GM18858 (cell line): ENCODE measurements at regions not wholly inside any gene's neighbourhood (a gene's known extent, or its start where the extent isn't known, plus 50 kb on each side); places are given as distances from the start of the nearest gene placed in this dataset.
"Not testable (repeated sequence)": the region's sequence is repeated elsewhere in the genome, so short reads cannot be mapped to it uniquely, and the experiment has no call there.

Experiments used
- ATAC-seq: cut with Tn5 transposase; IDR thresholded peaks from one replicate; pipeline ENCODE4 v1.9.1; 2021; ENCODE audit not compliant: unreplicated experiment

DNA sequence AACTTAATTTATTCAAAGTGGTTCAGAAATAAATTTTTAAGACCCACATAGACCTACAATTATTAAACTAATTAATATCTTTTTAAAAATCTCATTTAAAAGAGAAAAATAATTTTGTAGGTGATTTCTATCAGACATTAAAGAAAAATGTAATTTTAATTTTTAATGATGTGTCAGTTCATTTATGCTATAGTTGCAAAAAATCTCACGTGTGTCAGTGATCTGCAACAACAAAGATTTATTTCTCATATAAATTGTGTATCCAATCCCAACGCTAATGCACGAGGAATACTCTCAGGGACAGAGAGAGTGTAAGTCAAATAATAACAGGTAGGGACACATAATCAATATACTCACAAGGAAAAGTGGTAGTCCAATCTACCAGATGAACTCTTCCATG is 456.6 kb upstream of the CCDC54 start:
- no peak for ATAC-seq

- ATAC-seq, result no peak
Measured at GRCh38 chr3:106929081-106929480, 448.2 kb upstream of the CCDC54 start.

DNA sequence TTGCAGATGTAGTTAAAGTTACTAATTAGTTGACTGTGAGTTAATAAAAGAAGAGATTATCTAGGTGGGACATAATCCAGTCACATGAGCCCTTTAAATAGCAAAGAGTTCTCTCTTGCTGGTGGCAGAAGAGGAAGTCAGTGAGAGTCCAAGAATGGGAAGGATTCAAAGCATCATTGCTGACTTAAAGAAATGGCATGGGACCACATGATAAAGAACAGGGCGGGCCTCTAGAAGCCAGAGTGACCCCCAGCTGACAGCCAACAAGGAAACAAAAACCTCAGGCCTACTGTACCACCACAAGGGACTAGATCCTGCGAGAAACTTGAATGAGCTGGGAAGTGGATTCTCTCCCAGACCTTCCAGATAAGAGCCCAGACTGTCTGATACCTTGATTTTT is 447.2 kb upstream of the CCDC54 start:
- no peak for ATAC-seq

- ATAC-seq, result no peak
Measured at GRCh38 chr3:106931904-106932303, 445.3 kb upstream of the CCDC54 start.

GRCh38 chr3:106936337-106936736 is 440.9 kb upstream of the CCDC54 start:
- ATAC-seq, result no peak

GRCh38 chr3:106942051-106942450 is 435.2 kb upstream of the CCDC54 start:
- no peak for ATAC-seq

- no peak for ATAC-seq
Measured at GRCh38 chr3:106943071-106943470, 434.2 kb upstream of the CCDC54 start.

- ATAC-seq, result no peak
Measured at GRCh38 chr3:106945435-106945834, 431.8 kb upstream of the CCDC54 start.

DNA sequence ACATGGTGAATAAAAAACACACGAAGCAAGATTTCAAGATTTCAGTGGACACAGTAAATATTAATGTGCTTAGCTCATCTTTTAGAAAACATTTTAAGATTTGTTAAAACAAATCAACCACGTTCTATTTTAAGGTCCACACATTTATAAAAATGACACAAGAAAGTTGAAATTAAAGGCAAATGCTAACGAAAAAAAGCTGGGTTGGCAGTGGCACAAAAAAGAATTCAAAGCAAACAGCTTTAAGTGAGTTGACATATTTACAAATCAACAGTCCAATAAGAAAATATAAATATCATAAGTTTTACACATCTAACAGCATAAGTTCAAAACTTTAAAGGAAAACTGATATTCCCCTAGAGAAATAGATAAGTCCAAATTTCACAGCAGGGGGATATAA is 430.4 kb upstream of the CCDC54 start:
- ATAC-seq, result no peak

DNA sequence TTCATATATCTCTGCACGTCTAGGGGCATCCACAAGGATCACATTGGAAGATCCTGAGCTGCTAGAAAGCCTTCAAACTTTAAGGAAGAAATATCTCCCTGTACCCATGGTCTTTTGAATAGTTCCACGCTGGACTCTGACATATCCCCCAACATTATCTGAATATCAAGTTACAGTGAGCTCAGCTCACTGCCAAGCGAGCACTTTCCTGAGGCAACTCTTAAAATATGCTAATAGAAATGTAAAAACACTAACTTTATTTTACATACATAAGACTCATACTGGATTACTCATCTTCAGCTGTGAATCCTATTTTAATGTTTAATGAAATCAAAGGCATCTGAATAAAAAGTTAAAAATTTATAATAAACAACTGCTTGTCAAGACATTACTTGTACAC is 420.2 kb upstream of the CCDC54 start:
- no peak for ATAC-seq

- no peak for ATAC-seq
Measured at GRCh38 chr3:106962993-106963392, 414.2 kb upstream of the CCDC54 start.

GRCh38 chr3:106963442-106963841 is 413.8 kb upstream of the CCDC54 start:
- no peak for ATAC-seq

GRCh38 chr3:106965307-106965706 is 411.9 kb upstream of the CCDC54 start:
- ATAC-seq, result no peak

- no peak for ATAC-seq
Measured at GRCh38 chr3:106969596-106969995, 407.6 kb upstream of the CCDC54 start.

DNA sequence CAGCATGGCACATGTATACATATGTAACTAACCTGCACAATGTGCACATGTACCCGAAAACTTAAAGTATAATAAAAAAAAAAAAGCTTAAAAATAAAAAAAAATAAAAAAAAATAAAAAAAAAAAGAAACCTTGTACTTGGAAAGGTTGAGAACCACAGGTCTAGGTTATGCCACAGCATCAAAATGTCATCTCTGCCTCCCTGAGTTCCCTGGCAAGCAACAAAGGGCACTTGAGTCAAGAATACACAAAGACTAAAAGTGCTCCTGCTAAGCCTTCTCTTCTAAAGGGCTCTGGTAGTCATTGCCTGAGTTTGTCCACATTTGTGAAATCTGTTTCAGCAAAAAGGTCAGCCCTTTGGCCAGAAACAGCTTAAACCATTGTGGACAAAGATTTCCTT is 395.8 kb upstream of the CCDC54 start:
- no peak for ATAC-seq

GRCh38 chr3:106985721-106986120 is 391.5 kb upstream of the CCDC54 start:
- no peak for ATAC-seq

- ATAC-seq, result not testable (repeated sequence)
Measured at GRCh38 chr3:106998841-106999682, 378.2 kb upstream of the CCDC54 start.

- no peak for ATAC-seq
Measured at GRCh38 chr3:107001635-107002034, 375.6 kb upstream of the CCDC54 start.

DNA sequence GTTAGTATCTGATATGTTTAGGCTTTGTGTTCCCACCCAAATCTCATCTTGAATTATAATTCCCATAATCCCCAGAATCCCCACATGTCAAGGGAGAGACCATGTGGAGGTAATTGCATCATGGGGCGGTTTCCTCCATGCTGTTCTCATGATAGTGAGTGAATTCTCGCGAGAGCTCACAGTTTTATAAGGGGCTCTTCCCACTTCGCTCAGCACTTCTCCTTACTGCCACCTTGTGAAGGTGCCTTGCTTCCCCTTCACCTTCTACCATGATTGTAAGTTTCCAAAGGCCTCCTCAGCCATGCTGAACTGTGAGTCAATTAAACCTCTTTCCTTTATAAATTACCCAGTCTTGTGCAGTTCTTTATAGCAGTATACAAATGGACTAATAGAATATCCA is 371.9 kb upstream of the CCDC54 start:
- ATAC-seq, result not testable (repeated sequence)

GRCh38 chr3:107008213-107008612 is 369.0 kb upstream of the CCDC54 start:
- ATAC-seq, result no peak

- no peak for ATAC-seq
Measured at GRCh38 chr3:107013641-107014040, 363.6 kb upstream of the CCDC54 start.

DNA sequence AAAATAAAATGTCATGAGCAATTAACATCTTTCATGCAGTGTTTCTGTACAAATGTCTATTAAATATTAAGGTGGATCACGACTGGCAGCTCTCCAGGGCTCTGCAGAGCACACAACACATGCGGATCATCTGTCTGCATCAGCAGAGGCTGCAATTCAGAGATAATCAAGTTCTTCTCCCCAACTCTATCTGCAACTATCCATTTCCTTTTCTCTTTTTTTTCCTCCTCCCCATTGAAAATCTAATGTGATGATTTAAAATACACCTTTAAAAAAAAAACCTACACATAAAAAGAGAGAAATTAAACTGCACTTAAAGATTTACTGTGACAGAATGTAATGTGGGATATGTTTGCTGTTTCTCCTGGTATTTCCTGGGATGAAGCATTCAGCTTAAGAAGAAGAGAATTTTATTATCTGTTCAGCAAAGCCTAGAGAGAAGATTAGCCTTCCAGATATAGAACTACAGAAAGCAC is 352.6 kb upstream of the CCDC54 start:
- ATAC-seq, result no peak

GRCh38 chr3:107025961-107026360 is 351.3 kb upstream of the CCDC54 start:
- no peak for ATAC-seq
